ENCODE measurements at regions not wholly inside any gene's neighbourhood (a gene's known extent, or its start where the extent isn't known, plus 50 kb on each side); places are given as distances from the start of the nearest gene placed in this dataset.

GRCh38 chr3:116808725-116809124 lies 99.1 kb downstream of the TUSC7 start:
- no peak overlapping the region for H3K4me3 ChIP-seq (ENCODE audit: low read depth, low read length)
- TF ChIP-seq, protein P1, sequence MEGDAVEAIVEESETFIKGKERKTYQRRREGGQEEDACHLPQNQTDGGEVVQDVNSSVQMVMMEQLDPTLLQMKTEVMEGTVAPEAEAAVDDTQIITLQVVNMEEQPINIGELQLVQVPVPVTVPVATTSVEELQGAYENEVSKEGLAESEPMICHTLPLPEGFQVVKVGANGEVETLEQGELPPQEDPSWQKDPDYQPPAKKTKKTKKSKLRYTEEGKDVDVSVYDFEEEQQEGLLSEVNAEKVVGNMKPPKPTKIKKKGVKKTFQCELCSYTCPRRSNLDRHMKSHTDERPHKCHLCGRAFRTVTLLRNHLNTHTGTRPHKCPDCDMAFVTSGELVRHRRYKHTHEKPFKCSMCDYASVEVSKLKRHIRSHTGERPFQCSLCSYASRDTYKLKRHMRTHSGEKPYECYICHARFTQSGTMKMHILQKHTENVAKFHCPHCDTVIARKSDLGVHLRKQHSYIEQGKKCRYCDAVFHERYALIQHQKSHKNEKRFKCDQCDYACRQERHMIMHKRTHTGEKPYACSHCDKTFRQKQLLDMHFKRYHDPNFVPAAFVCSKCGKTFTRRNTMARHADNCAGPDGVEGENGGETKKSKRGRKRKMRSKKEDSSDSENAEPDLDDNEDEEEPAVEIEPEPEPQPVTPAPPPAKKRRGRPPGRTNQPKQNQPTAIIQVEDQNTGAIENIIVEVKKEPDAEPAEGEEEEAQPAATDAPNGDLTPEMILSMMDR (IDR thresholded peaks at IDR 0.05; ENCODE audit: low read depth, low read length, missing control alignments), result no peak
- no peak for DNase-seq (ENCODE audit: low read depth)

DNA sequence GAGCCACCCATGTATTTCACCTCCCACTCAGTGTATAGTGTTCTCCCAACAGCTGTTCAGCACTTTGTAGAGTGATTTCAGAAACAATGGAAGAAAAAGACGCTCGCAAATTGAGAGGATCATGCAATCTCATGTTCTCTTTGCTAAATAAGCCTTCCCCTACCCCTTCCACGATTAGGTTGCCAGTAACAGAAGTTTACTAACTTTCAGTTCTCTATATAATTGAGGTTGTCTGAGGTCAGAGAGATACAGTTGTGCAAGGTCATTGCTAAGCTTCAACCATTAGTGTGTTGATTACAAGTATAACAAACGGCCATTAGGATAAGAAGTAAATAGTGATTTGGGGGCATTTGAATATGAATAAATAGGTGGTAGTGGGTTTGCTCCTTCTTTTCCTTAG lies 99.6 kb downstream of the TUSC7 start:
- TF ChIP-seq, protein P1 (IDR thresholded peaks at IDR 0.05; ENCODE audit: low read depth, low read length, missing control alignments), result no peak
- H3K4me3 ChIP-seq (ENCODE audit: low read depth, low read length), result no peak overlapping the region
- no peak for DNase-seq (ENCODE audit: low read depth)

DNA sequence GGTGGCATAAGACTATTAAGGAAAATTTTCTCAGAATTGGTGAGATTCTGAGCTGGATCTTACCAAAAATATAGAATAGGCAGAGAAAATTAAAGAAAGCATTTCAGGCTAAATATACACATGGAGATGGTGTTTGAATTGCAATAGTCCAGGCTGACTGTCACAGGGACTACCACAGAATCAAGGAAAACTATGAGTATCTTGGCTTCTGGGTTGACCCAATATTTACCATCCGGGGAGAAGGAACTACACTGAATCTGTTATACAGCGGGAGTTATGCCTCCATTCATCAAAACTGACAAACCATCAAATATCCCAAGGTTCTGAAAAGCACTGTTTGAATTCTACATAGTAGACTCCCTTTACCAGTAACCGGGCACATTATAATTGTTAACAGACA lies 102.2 kb downstream of the TUSC7 start:
- no peak overlapping the region for H3K4me3 ChIP-seq (ENCODE audit: low read depth, low read length)
- no peak for DNase-seq (ENCODE audit: low read depth)
- TF ChIP-seq, protein P1 (IDR thresholded peaks at IDR 0.05; ENCODE audit: low read depth, low read length, missing control alignments), result no peak

GRCh38 chr3:116812949-116813348 lies 103.4 kb downstream of the TUSC7 start:
- TF ChIP-seq, protein P1 (IDR thresholded peaks at IDR 0.05; ENCODE audit: low read depth, low read length, missing control alignments), result no peak
- H3K4me3 ChIP-seq (ENCODE audit: low read depth, low read length), result no peak overlapping the region
- DNase-seq (ENCODE audit: low read depth), result no peak

- H3K4me3 ChIP-seq (ENCODE audit: low read depth, low read length), result no peak overlapping the region
- DNase-seq (ENCODE audit: low read depth), result no peak
- TF ChIP-seq, protein P1 (IDR thresholded peaks at IDR 0.05; ENCODE audit: low read depth, low read length, missing control alignments), result no peak
These were observed 105.7 kb downstream of the TUSC7 start for GRCh38 chr3:116815321-116815720.

GRCh38 chr3:116815831-116816588 lies 106.4 kb downstream of the TUSC7 start:
- no peak overlapping the region for H3K4me3 ChIP-seq (ENCODE audit: low read depth, low read length)
- TF ChIP-seq, protein P1 (IDR thresholded peaks at IDR 0.05; ENCODE audit: low read depth, low read length, missing control alignments), result no peak
- DNase-seq (ENCODE audit: low read depth), result no peak

DNA sequence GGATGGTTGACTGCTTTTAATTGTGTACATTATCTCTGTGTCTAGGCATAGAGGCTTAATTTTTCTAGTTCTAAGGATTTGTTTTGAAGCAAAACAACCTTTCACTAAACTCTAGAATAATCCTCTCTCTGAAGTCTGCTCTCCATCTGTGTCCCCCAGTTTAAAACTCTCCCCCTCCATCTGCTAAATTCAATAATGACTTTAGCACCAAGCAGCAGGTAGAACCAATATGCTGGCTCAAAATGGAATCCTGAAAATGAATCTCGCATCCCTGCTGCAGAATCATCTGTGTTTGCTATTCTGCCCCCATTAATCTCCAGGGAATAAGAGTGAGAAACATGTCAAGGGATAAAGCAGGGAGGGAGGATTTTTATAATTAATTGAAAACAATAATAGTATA lies 111.8 kb downstream of the TUSC7 start:
- DNase-seq (ENCODE audit: low read depth), result no peak
- no peak overlapping the region for H3K4me3 ChIP-seq (ENCODE audit: low read depth, low read length)
- TF ChIP-seq, protein P1 (IDR thresholded peaks at IDR 0.05; ENCODE audit: low read depth, low read length, missing control alignments), result no peak

All from GM12864 (cell line).